Brain microvascular endothelial cell (primary cell): ENCODE measurements at regions not wholly inside any gene's neighbourhood (a gene's known extent, or its start where the extent isn't known, plus 50 kb on each side); places are given as distances from the start of the nearest gene placed in this dataset.
A peak's percentile ranks its signal among the peaks of the same experiment; 100 is the strongest.

Experiments used
- DNase-seq: peaks from one replicate; pipeline ENCODE4 v3.0.0-alpha.2; 2020
- H3K27ac ChIP-seq: fragments of 250-450 bp; sonication (Bioruptor Pico); 2 replicates; pipeline ENCODE4 v1.5.1; 2020; ENCODE audit warnings: mild to moderate bottlenecking, moderate library complexity
- H3K27me3 ChIP-seq: fragments of 250-450 bp; sonication (Bioruptor Pico); replicated peaks from 2 replicates; pipeline ENCODE4 v1.5.1; 2020; ENCODE audit warnings: mild to moderate bottlenecking
- H3K36me3 ChIP-seq: fragments of 250-450 bp; sonication (Bioruptor Pico); replicated peaks from 2 replicates; pipeline ENCODE4 v1.5.1; 2020; ENCODE audit warnings: mild to moderate bottlenecking
- H3K4me3 ChIP-seq: 2 replicates; pipeline ENCODE4 v1.5.1; 2011; ENCODE audit warnings: low read depth, mild to moderate bottlenecking, control low read depth, low read length, moderate library complexity
- CTCF ChIP-seq: IDR thresholded peaks from 2 replicates; pipeline ENCODE4 v1.5.1; 2011; ENCODE audit warnings: low read depth, mild to moderate bottlenecking, moderate library complexity, low read length, control low read depth, inconsistent platforms; ENCODE audit errors: missing control alignments
- in situ Hi-C: cut with HindIII; loops from 2 replicates; pipeline ENCODE4 v1.10.0; 2017; ENCODE audit warnings: low sequenced_read_pairs, low pct_ligation_motif_present

- Histone ChIP-seq H3K27ac (no peak overlapping the region), H3K36me3 (no peaks in the 10 kb centered on the region), H3K4me3 (no peak overlapping the region), H3K27me3 (no peaks in the 10 kb centered on the region)
- no peak for DNase-seq
- no peak for TF ChIP-seq CTCF
- in situ Hi-C loops = no loop called here
These were observed 1605.8 kb downstream of the SUCLG1 start for GRCh38 chr2:82853299-82853698.

- no peaks in the 10 kb centered on the region for H3K36me3 ChIP-seq
- in situ Hi-C loops = no loop called here
- H3K4me3 ChIP-seq = no peak overlapping the region
- H3K27ac ChIP-seq = no peak overlapping the region
- H3K27me3 ChIP-seq = no peaks in the 10 kb centered on the region
- no peak for DNase-seq
- no peak for TF ChIP-seq CTCF
These were observed 1606.3 kb downstream of the SUCLG1 start for GRCh38 chr2:82852787-82853186.

GRCh38 chr2:82848285-82848684 lies 1610.8 kb downstream of the SUCLG1 start:
- Histone ChIP-seq H3K27me3 (no peaks in the 10 kb centered on the region), H3K36me3 (no peaks in the 10 kb centered on the region), H3K27ac (no peak overlapping the region), H3K4me3 (no peak overlapping the region)
- in situ Hi-C loops = no loop called here
- TF ChIP-seq CTCF = no peak
- DNase-seq = no peak

- H3K4me3 ChIP-seq = no peak overlapping the region
- in situ Hi-C loops = no loop called here
- H3K27ac ChIP-seq = no peak overlapping the region
- H3K27me3 ChIP-seq = no peaks in the 10 kb centered on the region
- DNase-seq = no peak
- H3K36me3 ChIP-seq = no peaks in the 10 kb centered on the region
- no peak for TF ChIP-seq CTCF
These were observed 1620.0 kb downstream of the SUCLG1 start for GRCh38 chr2:82839036-82839435.

- Histone ChIP-seq H3K27me3 (no peaks in the 10 kb centered on the region), H3K36me3 (no peaks in the 10 kb centered on the region), H3K4me3 (no peak overlapping the region), H3K27ac (peak overlapping the region; percentile 67)
- peak; percentile 93 for DNase-seq
- in situ Hi-C loops = no loop called here
- TF ChIP-seq CTCF = no peak
These were observed 1621.3 kb downstream of the SUCLG1 start for GRCh38 chr2:82837588-82838304.

- DNase-seq = no peak
- Histone ChIP-seq H3K4me3 (no peak overlapping the region), H3K27me3 (no peaks in the 10 kb centered on the region), H3K36me3 (no peaks in the 10 kb centered on the region), H3K27ac (no peak overlapping the region)
- TF ChIP-seq CTCF = no peak
- in situ Hi-C loops = no loop called here
These were observed 1624.2 kb downstream of the SUCLG1 start for GRCh38 chr2:82834893-82835292.
